ENCODE measurements at regions not wholly inside any gene's neighbourhood (a gene's known extent, or its start where the extent isn't known, plus 50 kb on each side); places are given as distances from the start of the nearest gene placed in this dataset.

GRCh38 chr4:174122705-174123104 lies 160.8 kb downstream of the FBXO8 start:
- Histone ChIP-seq H2AFZ (ENCODE audit: low read depth, low read length, poor library complexity, severe bottlenecking) (no peak overlapping the region), H4K20me1 (ENCODE audit: insufficient read depth) (no peaks in the 10 kb centered on the region), H3K79me2 (ENCODE audit: insufficient read depth, low read length) (no peaks in the 10 kb centered on the region), H3K9me2 (ENCODE audit: insufficient read depth) (no peaks in the 10 kb centered on the region), H3K9me3 (ENCODE audit: control insufficient read depth in 1 of 2, insufficient read depth in 1 of 2, low read depth in 1 of 2, low read length in 2 of 2) (no peaks in the 10 kb centered on the region), H3K4me3 (replicated peaks in 1 of 2; ENCODE audit: low read depth in 1 of 2, low read length in 2 of 2) (no peak overlapping the region), H3K4me2 (ENCODE audit: low read length) (no peak overlapping the region), H3K9ac (ENCODE audit: low read length) (no peak overlapping the region), H3K4me1 (ENCODE audit: control insufficient read depth in 1 of 2, insufficient read depth in 2 of 2, low read length in 2 of 2) (peaks cover 0 to 2% of the 10 kb centered on the region in 2 experiments; a peak in 1 of 4 replicates), H3K36me3 (ENCODE audit: control insufficient read depth in 1 of 2, insufficient read depth in 2 of 2, low read length in 2 of 2) (no peaks in the 10 kb centered on the region), H3K27me3 (ENCODE audit: insufficient read depth, low read length) (peaks cover 37% of the 10 kb centered on the region), H3K27ac (ENCODE audit: low read depth, low read length) (no peak overlapping the region)
- intact Hi-C loops (cut with micrococcal nuclease), result no loop called here
- DNase-seq (ENCODE audit: low read depth, low spot score), result no peak
- ATAC-seq, result no peak
- POLR2A ChIA-PET, result no interaction called here
- no peak for TF ChIP-seq YY1 (IDR thresholded peaks at IDR 0.05; ENCODE audit: extremely low read depth, insufficient replicate concordance, low read depth, low read length)
- TF ChIP-seq SP1 (IDR thresholded peaks at IDR 0.05; ENCODE audit: low read depth), result no peak
- TF ChIP-seq SIN3A (IDR thresholded peaks at IDR 0.05; ENCODE audit: low read depth), result no peak
- TF ChIP-seq ZBTB33 (IDR thresholded peaks at IDR 0.05; ENCODE audit: extremely low read depth, insufficient replicate concordance, low read length), result no peak
- TF ChIP-seq, protein P1, sequence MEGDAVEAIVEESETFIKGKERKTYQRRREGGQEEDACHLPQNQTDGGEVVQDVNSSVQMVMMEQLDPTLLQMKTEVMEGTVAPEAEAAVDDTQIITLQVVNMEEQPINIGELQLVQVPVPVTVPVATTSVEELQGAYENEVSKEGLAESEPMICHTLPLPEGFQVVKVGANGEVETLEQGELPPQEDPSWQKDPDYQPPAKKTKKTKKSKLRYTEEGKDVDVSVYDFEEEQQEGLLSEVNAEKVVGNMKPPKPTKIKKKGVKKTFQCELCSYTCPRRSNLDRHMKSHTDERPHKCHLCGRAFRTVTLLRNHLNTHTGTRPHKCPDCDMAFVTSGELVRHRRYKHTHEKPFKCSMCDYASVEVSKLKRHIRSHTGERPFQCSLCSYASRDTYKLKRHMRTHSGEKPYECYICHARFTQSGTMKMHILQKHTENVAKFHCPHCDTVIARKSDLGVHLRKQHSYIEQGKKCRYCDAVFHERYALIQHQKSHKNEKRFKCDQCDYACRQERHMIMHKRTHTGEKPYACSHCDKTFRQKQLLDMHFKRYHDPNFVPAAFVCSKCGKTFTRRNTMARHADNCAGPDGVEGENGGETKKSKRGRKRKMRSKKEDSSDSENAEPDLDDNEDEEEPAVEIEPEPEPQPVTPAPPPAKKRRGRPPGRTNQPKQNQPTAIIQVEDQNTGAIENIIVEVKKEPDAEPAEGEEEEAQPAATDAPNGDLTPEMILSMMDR (IDR thresholded peaks at IDR 0.05 in 2 of 3, conservative IDR thresholded peaks at IDR 0.05 in 1 of 3; ENCODE audit: borderline replicate concordance in 1 of 3, insufficient read depth in 1 of 3, low read depth in 2 of 3, low read length in 2 of 3), result no peak
- CTCF ChIA-PET, result no interaction called here
- no TSS peak for BruUV-seq (replicated peaks)
- RAD21 ChIA-PET (ENCODE audit: low non-redundant PET in 1 of 2, low total read pairs in 2 of 2, uncharacterized antibody in 2 of 2, unreplicated experiment in 2 of 2), result no interaction called here
